Loucy (cell line): ENCODE measurements at regions not wholly inside any gene's neighbourhood (a gene's known extent, or its start where the extent isn't known, plus 50 kb on each side); places are given as distances from the start of the nearest gene placed in this dataset.

ENCODE experiments used
- H2AFZ ChIP-seq: fragments of 200-600 bp; sonication (generic); 2 replicates; pipeline ENCODE4 v1.6.0; 2016; ENCODE audit warnings: antibody characterized with exemption, mild to moderate bottlenecking, low read length, moderate library complexity
- H3F3A ChIP-seq: fragments of 200-600 bp; 2 replicates; pipeline ENCODE4 v1.6.0; 2016; ENCODE audit warnings: antibody characterized with exemption, low read depth, mild to moderate bottlenecking
- H3K27me3 ChIP-seq: fragments of 200-600 bp; sonication (generic); 2 replicates; pipeline ENCODE4 v1.6.1; 2014; ENCODE audit warnings: low read length, mild to moderate bottlenecking; ENCODE audit not compliant: insufficient read depth, poor library complexity, severe bottlenecking
- H3K36me3 ChIP-seq: fragments of 200-600 bp; sonication (generic); 2 replicates; pipeline ENCODE4 v1.6.1; 2016; ENCODE audit warnings: low read length; ENCODE audit not compliant: insufficient read depth
- H3K4me1 ChIP-seq: fragments of 200-600 bp; sonication (generic); 2 replicates; pipeline ENCODE4 v1.5.1; 2014; ENCODE audit warnings: low read length, mild to moderate bottlenecking; ENCODE audit not compliant: insufficient read depth, poor library complexity, severe bottlenecking
- H3K4me2 ChIP-seq: fragments of 200-600 bp; sonication (generic); 2 replicates; pipeline ENCODE4 v1.6.0; 2014; ENCODE audit warnings: antibody characterized with exemption, low read length, low read depth, mild to moderate bottlenecking; ENCODE audit not compliant: poor library complexity, severe bottlenecking
- H3K4me3 ChIP-seq: fragments of 200-600 bp; sonication (generic); 2 replicates; pipeline ENCODE4 v1.5.1; 2014; ENCODE audit warnings: low read length, mild to moderate bottlenecking, mixed read lengths; ENCODE audit not compliant: poor library complexity, severe bottlenecking
- H3K79me2 ChIP-seq: fragments of 200-600 bp; sonication (generic); 2 replicates; pipeline ENCODE4 v1.6.1; 2014; ENCODE audit warnings: low read length; ENCODE audit not compliant: insufficient read depth
- H3K9ac ChIP-seq: fragments of 200-600 bp; sonication (generic); 2 replicates; pipeline ENCODE4 v1.6.0; 2014; ENCODE audit warnings: mild to moderate bottlenecking, low read depth, low read length, moderate library complexity; ENCODE audit not compliant: poor library complexity, severe bottlenecking
- H3K9me2 ChIP-seq: fragments of 200-600 bp; sonication (generic); replicated peaks from 2 replicates; pipeline ENCODE4 v1.6.1; 2016; ENCODE audit warnings: low read depth, low read length, mixed read lengths
- H3K9me3 ChIP-seq: fragments of 200-600 bp; sonication (generic); 2 replicates; pipeline ENCODE4 v1.6.1; 2014; ENCODE audit warnings: mild to moderate bottlenecking, antibody characterized with exemption, low read length, low read depth; ENCODE audit not compliant: insufficient read depth
- H4K20me1 ChIP-seq: fragments of 200-600 bp; sonication (generic); 2 replicates; pipeline ENCODE4 v1.6.0; 2014; ENCODE audit warnings: antibody characterized with exemption, low read length, mild to moderate bottlenecking; ENCODE audit not compliant: insufficient read depth, poor library complexity, severe bottlenecking
- CTCF ChIP-seq: fragments of 200-600 bp; sonication (generic); conservative IDR thresholded peaks from 2 replicates; pipeline ENCODE4 v1.5.1; 2014; ENCODE audit warnings: mild to moderate bottlenecking, antibody characterized with exemption, low read length
- EZH2phosphoT487 ChIP-seq: fragments of 200-600 bp; IDR thresholded peaks from 2 replicates; pipeline ENCODE4 v1.6.1; 2018; ENCODE audit warnings: antibody characterized with exemption, mild to moderate bottlenecking, moderate library complexity, borderline replicate concordance

DNA sequence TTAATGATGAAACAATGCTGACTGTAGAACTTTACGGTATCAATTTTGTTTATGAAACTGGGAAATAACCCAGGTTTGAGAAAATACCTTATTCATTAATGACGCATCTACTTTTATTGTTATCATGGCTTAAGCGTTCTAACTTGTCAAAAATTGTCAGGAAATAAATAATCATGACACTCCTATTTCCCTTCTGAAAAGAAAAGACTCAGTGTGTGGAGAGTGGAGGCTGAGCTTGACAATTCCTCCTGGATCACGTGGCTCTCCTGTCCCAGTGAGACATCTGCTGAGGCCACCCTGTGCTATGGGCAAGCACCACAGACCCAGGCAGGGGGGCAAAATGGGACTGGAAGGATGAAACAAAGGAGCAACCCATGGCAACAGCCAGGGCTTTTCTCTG lies 466.4 kb downstream of the ZNF608 start:
- H3K27me3 ChIP-seq: no peaks in the 10 kb centered on the region
- no peaks in the 10 kb centered on the region for H3F3A ChIP-seq
- H3K9ac ChIP-seq: no peak overlapping the region
- no peaks in the 10 kb centered on the region for H3K9me3 ChIP-seq
- no peaks in the 10 kb centered on the region for H3K79me2 ChIP-seq
- H3K4me1 ChIP-seq: no peaks in the 10 kb centered on the region
- no peaks in the 10 kb centered on the region for H3K9me2 ChIP-seq
- H4K20me1 ChIP-seq: no peaks in the 10 kb centered on the region
- no peak overlapping the region for H3K4me2 ChIP-seq
- TF ChIP-seq EZH2phosphoT487 (no peak), CTCF (no peak)
- H3K4me3 ChIP-seq: no peak overlapping the region
- no peaks in the 10 kb centered on the region for H3K36me3 ChIP-seq
- H2AFZ ChIP-seq: no peak overlapping the region

DNA sequence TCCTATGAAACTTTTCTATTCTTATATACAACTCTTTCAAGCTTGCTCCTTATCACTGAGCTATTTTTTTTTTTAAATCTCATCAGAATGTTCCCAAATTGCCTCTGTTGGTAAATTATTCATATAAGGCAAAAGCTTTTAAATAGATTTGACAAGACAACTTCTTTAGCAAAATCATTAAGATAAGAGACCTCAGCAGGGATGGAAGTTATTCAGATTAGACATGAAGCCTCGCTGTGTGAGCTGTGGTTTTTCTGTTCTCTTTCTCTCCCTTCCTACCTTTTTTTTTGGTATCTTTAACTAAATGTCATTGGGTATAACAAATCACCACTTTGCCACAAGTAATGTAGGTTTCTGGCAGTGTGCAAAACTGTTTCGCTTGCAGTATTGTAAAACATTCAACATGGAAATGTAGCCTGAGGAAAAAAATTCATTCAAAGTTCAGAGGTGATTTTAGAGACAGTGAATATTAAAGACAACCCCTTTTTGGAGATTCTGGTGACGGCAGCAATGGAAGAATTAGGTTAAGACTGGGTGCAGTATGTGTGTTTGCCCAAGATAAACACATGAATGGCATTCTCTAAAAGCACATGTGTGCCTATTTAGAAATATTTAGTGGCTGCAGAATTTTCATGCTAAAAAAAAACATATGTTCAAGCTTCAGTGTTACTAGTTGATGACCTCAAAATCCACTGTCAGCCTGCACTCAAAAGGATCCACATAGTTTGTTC lies 467.1 kb downstream of the ZNF608 start:
- Histone ChIP-seq H3K9me3 (no peaks in the 10 kb centered on the region), H3K4me3 (no peak overlapping the region), H2AFZ (no peak overlapping the region), H3K27me3 (no peaks in the 10 kb centered on the region), H3F3A (no peaks in the 10 kb centered on the region), H3K79me2 (no peaks in the 10 kb centered on the region), H3K9ac (no peak overlapping the region), H3K4me2 (no peak overlapping the region), H3K9me2 (no peaks in the 10 kb centered on the region), H3K36me3 (no peaks in the 10 kb centered on the region), H3K4me1 (no peaks in the 10 kb centered on the region), H4K20me1 (no peaks in the 10 kb centered on the region)
- TF ChIP-seq CTCF (no peak), EZH2phosphoT487 (no peak)

- no peak for TF ChIP-seq EZH2phosphoT487
- no peak for TF ChIP-seq CTCF
- Histone ChIP-seq H3K36me3 (no peaks in the 10 kb centered on the region), H3K9ac (no peak overlapping the region), H3K4me3 (no peak overlapping the region), H3K79me2 (no peaks in the 10 kb centered on the region), H3K27me3 (no peaks in the 10 kb centered on the region), H3K4me1 (no peaks in the 10 kb centered on the region), H4K20me1 (no peaks in the 10 kb centered on the region), H3F3A (no peaks in the 10 kb centered on the region), H3K9me3 (no peaks in the 10 kb centered on the region), H2AFZ (no peak overlapping the region), H3K4me2 (no peak overlapping the region), H3K9me2 (no peaks in the 10 kb centered on the region)
Measured at GRCh38 chr5:124278636-124279035, 467.8 kb downstream of the ZNF608 start.
